ENCODE measurements at regions not wholly inside any gene's neighbourhood (a gene's known extent, or its start where the extent isn't known, plus 50 kb on each side); places are given as distances from the start of the nearest gene placed in this dataset.
"Not testable (repeated sequence)": the region's sequence is repeated elsewhere in the genome, so short reads cannot be mapped to it uniquely, and the experiment has no call there.

GRCh38 chr2:142502402-142502801, 371.6 kb upstream of the LRP1B start:
- ATAC-seq (ENCODE audit: insufficient read depth, low FRiP score) (no peak), DNase-seq (no peak)
- Histone ChIP-seq H3K4me1 (ENCODE audit: control insufficient read depth in 5 of 5, insufficient read depth in 5 of 5, low read length in 5 of 5) (no peaks in the 10 kb centered on the region), H3K9me3 (ENCODE audit: control insufficient read depth in 4 of 4, insufficient read depth in 3 of 4, low read length in 3 of 4) (no peaks in the 10 kb centered on the region), H3K27me3 (ENCODE audit: control insufficient read depth in 3 of 3, insufficient read depth in 3 of 3, low read length in 2 of 3) (no peaks in the 10 kb centered on the region), H3K4me3 (no peak overlapping the region), H3K27ac (ENCODE audit: low read depth in 1 of 2, low read length in 1 of 2) (no peak overlapping the region), H3K36me3 (ENCODE audit: control insufficient read depth in 4 of 4, insufficient read depth in 4 of 4, low read length in 4 of 4) (no peaks in the 10 kb centered on the region), H3K9ac (ENCODE audit: insufficient read depth in 1 of 2, low read length in 2 of 2) (no peak overlapping the region)
- TF ChIP-seq CTCF (IDR thresholded peaks at IDR 0.05; ENCODE audit: control extremely low read depth, extremely low read depth) = no peak
- WGBS, 2 donors = 89 to 93% methylated on average over 1 of the region's 1 CpG

- Histone ChIP-seq H3K9ac (ENCODE audit: insufficient read depth in 1 of 2, low read length in 2 of 2) (no peak overlapping the region), H3K27ac (ENCODE audit: low read depth in 1 of 2, low read length in 1 of 2) (no peak overlapping the region), H3K36me3 (ENCODE audit: control insufficient read depth in 4 of 4, insufficient read depth in 4 of 4, low read length in 4 of 4) (no peaks in the 10 kb centered on the region), H3K9me3 (ENCODE audit: control insufficient read depth in 4 of 4, insufficient read depth in 3 of 4, low read length in 3 of 4) (peaks cover 0 to 6% (median 0%) of the 10 kb centered on the region in 4 donors), H3K4me1 (ENCODE audit: control insufficient read depth in 5 of 5, insufficient read depth in 5 of 5, low read length in 5 of 5) (no peaks in the 10 kb centered on the region), H3K4me3 (no peak overlapping the region), H3K27me3 (ENCODE audit: control insufficient read depth in 3 of 3, insufficient read depth in 3 of 3, low read length in 2 of 3) (no peaks in the 10 kb centered on the region)
- TF ChIP-seq CTCF (IDR thresholded peaks at IDR 0.05; ENCODE audit: control extremely low read depth, extremely low read depth) = no peak
- 70 to 89% methylated on average over 2 of the region's 2 CpGs for WGBS, 2 donors
- no peak for ATAC-seq (ENCODE audit: insufficient read depth, low FRiP score)
- DNase-seq = no peak
Observed at GRCh38 chr2:142495141-142495540, 364.3 kb upstream of the LRP1B start.

GRCh38 chr2:142489631-142490030, 358.8 kb upstream of the LRP1B start:
- not testable (repeated sequence) for H3K4me3 ChIP-seq; ATAC-seq (ENCODE audit: insufficient read depth, low FRiP score); DNase-seq; H3K27me3 ChIP-seq (ENCODE audit: control insufficient read depth in 3 of 3, insufficient read depth in 3 of 3, low read length in 2 of 3); H3K27ac ChIP-seq (ENCODE audit: low read depth in 1 of 2, low read length in 1 of 2); H3K9ac ChIP-seq (ENCODE audit: insufficient read depth in 1 of 2, low read length in 2 of 2); H3K36me3 ChIP-seq (ENCODE audit: control insufficient read depth in 4 of 4, insufficient read depth in 4 of 4, low read length in 4 of 4); H3K4me1 ChIP-seq (ENCODE audit: control insufficient read depth in 5 of 5, insufficient read depth in 5 of 5, low read length in 5 of 5)
- H3K9me3 ChIP-seq (ENCODE audit: control insufficient read depth in 4 of 4, insufficient read depth in 3 of 4, low read length in 3 of 4) = peaks cover 0 to 12% (median 4%) of the 10 kb centered on the region in 4 donors
- WGBS, 2 donors = 58 to 60% methylated on average over 3 of the region's 3 CpGs

GRCh38 chr2:142484111-142484510, 353.3 kb upstream of the LRP1B start:
- Histone ChIP-seq H3K4me1 (ENCODE audit: control insufficient read depth in 5 of 5, insufficient read depth in 5 of 5, low read length in 5 of 5) (peaks cover 0 to 3% (median 0%) of the 10 kb centered on the region in 5 donors), H3K27ac (ENCODE audit: low read depth in 1 of 2, low read length in 1 of 2) (no peak overlapping the region), H3K27me3 (ENCODE audit: control insufficient read depth in 3 of 3, insufficient read depth in 3 of 3, low read length in 2 of 3) (no peaks in the 10 kb centered on the region), H3K36me3 (ENCODE audit: control insufficient read depth in 4 of 4, insufficient read depth in 4 of 4, low read length in 4 of 4) (no peaks in the 10 kb centered on the region), H3K4me3 (no peak overlapping the region), H3K9ac (ENCODE audit: insufficient read depth in 1 of 2, low read length in 2 of 2) (no peak overlapping the region), H3K9me3 (ENCODE audit: control insufficient read depth in 4 of 4, insufficient read depth in 3 of 4, low read length in 3 of 4) (peaks cover 0 to 8% (median 2%) of the 10 kb centered on the region in 4 donors)
- TF ChIP-seq CTCF (IDR thresholded peaks at IDR 0.05; ENCODE audit: control extremely low read depth, extremely low read depth) = no peak
- no peak for ATAC-seq (ENCODE audit: insufficient read depth, low FRiP score)
- peak; percentile 24 to 61 (median 52) for DNase-seq
- 71 to 85% methylated on average over 2 of the region's 2 CpGs for WGBS, 2 donors
